GM21526 (cell line): ENCODE measurements at regions not wholly inside any gene's neighbourhood (a gene's known extent, or its start where the extent isn't known, plus 50 kb on each side); places are given as distances from the start of the nearest gene placed in this dataset.

Experiments used
- ATAC-seq: cut with Tn5 transposase; IDR thresholded peaks from one replicate; pipeline ENCODE4 v1.9.1; 2021; ENCODE audit warnings: moderate library complexity; ENCODE audit not compliant: unreplicated experiment, low FRiP score

GRCh38 chr12:88802096-88802706, 221.9 kb upstream of the KITLG start:
- ATAC-seq, result peak; percentile 55

- ATAC-seq, result no peak
These were observed 221.2 kb upstream of the KITLG start for GRCh38 chr12:88801227-88802095.

- no peak for ATAC-seq
These were observed 212.8 kb upstream of the KITLG start for GRCh38 chr12:88793096-88793495.

- no peak for ATAC-seq
These were observed 210.0 kb upstream of the KITLG start for GRCh38 chr12:88790231-88790630.

GRCh38 chr12:88784166-88784565, 203.9 kb upstream of the KITLG start:
- ATAC-seq, result no peak

- ATAC-seq, result no peak
These were observed 202.1 kb upstream of the KITLG start for GRCh38 chr12:88782351-88782750.

GRCh38 chr12:88781909-88782308, 201.6 kb upstream of the KITLG start:
- no peak for ATAC-seq

GRCh38 chr12:88778064-88778463, 197.8 kb upstream of the KITLG start:
- no peak for ATAC-seq

- no peak for ATAC-seq
These were observed 195.5 kb upstream of the KITLG start for GRCh38 chr12:88775742-88776151.

- ATAC-seq, result no peak
These were observed 187.4 kb upstream of the KITLG start for GRCh38 chr12:88767699-88768098.

GRCh38 chr12:88764781-88765480, 184.7 kb upstream of the KITLG start:
- no peak for ATAC-seq

GRCh38 chr12:88763536-88764100, 183.3 kb upstream of the KITLG start:
- ATAC-seq, result no peak

- no peak for ATAC-seq
These were observed 177.9 kb upstream of the KITLG start for GRCh38 chr12:88758176-88758575.

- no peak for ATAC-seq
These were observed 176.6 kb upstream of the KITLG start for GRCh38 chr12:88756917-88757316.

GRCh38 chr12:88756153-88756552, 175.9 kb upstream of the KITLG start:
- no peak for ATAC-seq

GRCh38 chr12:88753707-88754106, 173.4 kb upstream of the KITLG start:
- ATAC-seq, result no peak

- no peak for ATAC-seq
These were observed 172.8 kb upstream of the KITLG start for GRCh38 chr12:88753066-88753465.

GRCh38 chr12:88752183-88752582, 171.9 kb upstream of the KITLG start:
- ATAC-seq, result no peak

GRCh38 chr12:88750867-88751543, 170.7 kb upstream of the KITLG start:
- no peak for ATAC-seq

GRCh38 chr12:88746386-88746785, 166.1 kb upstream of the KITLG start:
- no peak for ATAC-seq
